Esophagus muscularis mucosa (tissue), 4 donors: ENCODE measurements at regions not wholly inside any gene's neighbourhood (a gene's known extent, or its start where the extent isn't known, plus 50 kb on each side); places are given as distances from the start of the nearest gene placed in this dataset.
A peak's percentile ranks its signal among the peaks of the same experiment; 100 is the strongest.
"Not testable (repeated sequence)": the region's sequence is repeated elsewhere in the genome, so short reads cannot be mapped to it uniquely, and the experiment has no call there.

Experiments
- DNase-seq: peaks from one replicate; pipeline ENCODE4 v3.0.0-alpha.2; 2017; ENCODE audit errors: extremely low spot score
- H3K27ac ChIP-seq, 4 donors: fragments of 200-600 bp; sonication (generic); replicated peaks in 1 of 4; 1 replicate in 3 of 4; 2 replicates in 1 of 4; pipeline ENCODE4 v1.5.1; 2016 to 2019; ENCODE audit warnings: mild to moderate bottlenecking in 1 of 4
- H3K27me3 ChIP-seq, 4 donors: fragments of 200-600 bp; sonication (generic); one replicate each; pipeline versions ENCODE4 v1.5.1 to v1.6.0; 2016 to 2019
- H3K36me3 ChIP-seq, 4 donors: fragments of 200-600 bp; sonication (generic); one replicate each; pipeline ENCODE4 v1.5.1; 2016 to 2019
- H3K4me1 ChIP-seq, 4 donors: fragments of 200-600 bp; sonication (generic); one replicate each; pipeline ENCODE4 v1.5.1; 2016 to 2019
- H3K4me3 ChIP-seq, 4 donors: fragments of 200-600 bp; sonication (generic); 1 replicate in 2 of 4; 2 replicates in 2 of 4; pipeline ENCODE4 v1.5.1; 2016 to 2019; ENCODE audit warnings: mild to moderate bottlenecking in 4 of 4, moderate library complexity in 1 of 4
- H3K9me3 ChIP-seq, 4 donors: fragments of 200-600 bp; sonication (generic); 1 replicate in 3 of 4; 2 replicates in 1 of 4; pipeline ENCODE4 v1.5.1; 2016 to 2019
- EP300 ChIP-seq: sonication (generic); formaldehyde crosslinking; IDR thresholded peaks from one replicate; pipeline ENCODE4 v1.6.1; 2017; ENCODE audit warnings: antibody characterized with exemption
- POLR2A ChIP-seq: fragments of 450-650 bp; IDR thresholded peaks from one replicate; pipeline ENCODE4 v1.6.1; 2017; ENCODE audit warnings: antibody characterized with exemption, moderate library complexity, mild to moderate bottlenecking, low read depth
- POLR2AphosphoS5 ChIP-seq, 2 donors: sonication (generic); formaldehyde crosslinking; IDR thresholded peaks; one replicate each; pipeline ENCODE4 v1.6.1; 2017; ENCODE audit warnings: antibody characterized with exemption in 2 of 2
- WGBS: methylation state at CpG from one replicate; pipeline ENCODE4 v1.1.5; 2018; 5-methylcytosine and 5-hydroxymethylcytosine counted together
- intact Hi-C: fragments of 100-400 bp; cut with DNase I; formaldehyde crosslinking; loops from one replicate; pipeline ENCODE4 v1.15.1; 2023
- TF ChIP-seq, protein P1 (sequence below), 3 experiments: fragments of 200-600 bp in 2 of 3; fragments of 450-650 bp in 1 of 3; sonication (generic) in 2 of 3; IDR thresholded peaks; one replicate each; pipeline ENCODE4 v1.5.1; 2017 to 2019; ENCODE audit warnings: antibody characterized with exemption in 3 of 3, mild to moderate bottlenecking in 2 of 3, moderate library complexity in 1 of 3

DNA sequence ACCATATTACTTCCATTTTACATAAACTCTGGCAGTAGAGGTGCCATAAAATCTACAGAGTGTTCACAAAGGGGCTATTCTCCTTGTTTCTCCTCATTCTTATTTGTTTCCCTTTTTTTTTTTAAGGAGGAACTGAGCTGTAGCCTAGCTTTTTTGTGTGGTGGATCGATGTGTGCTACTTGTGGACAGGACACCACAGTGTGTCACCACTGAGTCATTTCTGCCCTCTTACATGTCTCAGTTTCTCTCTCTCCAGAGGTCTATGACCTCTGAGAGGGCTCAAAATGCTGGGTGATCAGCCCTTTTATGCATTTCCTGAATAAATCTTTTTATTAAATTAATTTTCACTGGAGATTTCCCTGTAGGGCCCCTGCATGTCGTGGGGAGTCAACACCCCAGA, 370.2 kb downstream of the ADGRD1 start:
- Histone ChIP-seq H3K4me3 (no peak overlapping the region), H3K27ac (no peak overlapping the region), H3K9me3 (no peaks in the 10 kb centered on the region), H3K27me3 (peaks cover 0 to 6% (median 0%) of the 10 kb centered on the region in 4 donors), H3K36me3 (no peaks in the 10 kb centered on the region), H3K4me1 (no peaks in the 10 kb centered on the region)
- WGBS: 57% methylated on average over 2 of the region's 2 CpGs
- intact Hi-C loops: no loop called here
- peak; percentile 14 for DNase-seq
- TF ChIP-seq POLR2A (no peak), EP300 (no peak), POLR2AphosphoS5 (IDR thresholded peaks at IDR 0.05) (no peak)
- TF ChIP-seq, protein P1, sequence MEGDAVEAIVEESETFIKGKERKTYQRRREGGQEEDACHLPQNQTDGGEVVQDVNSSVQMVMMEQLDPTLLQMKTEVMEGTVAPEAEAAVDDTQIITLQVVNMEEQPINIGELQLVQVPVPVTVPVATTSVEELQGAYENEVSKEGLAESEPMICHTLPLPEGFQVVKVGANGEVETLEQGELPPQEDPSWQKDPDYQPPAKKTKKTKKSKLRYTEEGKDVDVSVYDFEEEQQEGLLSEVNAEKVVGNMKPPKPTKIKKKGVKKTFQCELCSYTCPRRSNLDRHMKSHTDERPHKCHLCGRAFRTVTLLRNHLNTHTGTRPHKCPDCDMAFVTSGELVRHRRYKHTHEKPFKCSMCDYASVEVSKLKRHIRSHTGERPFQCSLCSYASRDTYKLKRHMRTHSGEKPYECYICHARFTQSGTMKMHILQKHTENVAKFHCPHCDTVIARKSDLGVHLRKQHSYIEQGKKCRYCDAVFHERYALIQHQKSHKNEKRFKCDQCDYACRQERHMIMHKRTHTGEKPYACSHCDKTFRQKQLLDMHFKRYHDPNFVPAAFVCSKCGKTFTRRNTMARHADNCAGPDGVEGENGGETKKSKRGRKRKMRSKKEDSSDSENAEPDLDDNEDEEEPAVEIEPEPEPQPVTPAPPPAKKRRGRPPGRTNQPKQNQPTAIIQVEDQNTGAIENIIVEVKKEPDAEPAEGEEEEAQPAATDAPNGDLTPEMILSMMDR (IDR thresholded peaks at IDR 0.05): no peak

DNA sequence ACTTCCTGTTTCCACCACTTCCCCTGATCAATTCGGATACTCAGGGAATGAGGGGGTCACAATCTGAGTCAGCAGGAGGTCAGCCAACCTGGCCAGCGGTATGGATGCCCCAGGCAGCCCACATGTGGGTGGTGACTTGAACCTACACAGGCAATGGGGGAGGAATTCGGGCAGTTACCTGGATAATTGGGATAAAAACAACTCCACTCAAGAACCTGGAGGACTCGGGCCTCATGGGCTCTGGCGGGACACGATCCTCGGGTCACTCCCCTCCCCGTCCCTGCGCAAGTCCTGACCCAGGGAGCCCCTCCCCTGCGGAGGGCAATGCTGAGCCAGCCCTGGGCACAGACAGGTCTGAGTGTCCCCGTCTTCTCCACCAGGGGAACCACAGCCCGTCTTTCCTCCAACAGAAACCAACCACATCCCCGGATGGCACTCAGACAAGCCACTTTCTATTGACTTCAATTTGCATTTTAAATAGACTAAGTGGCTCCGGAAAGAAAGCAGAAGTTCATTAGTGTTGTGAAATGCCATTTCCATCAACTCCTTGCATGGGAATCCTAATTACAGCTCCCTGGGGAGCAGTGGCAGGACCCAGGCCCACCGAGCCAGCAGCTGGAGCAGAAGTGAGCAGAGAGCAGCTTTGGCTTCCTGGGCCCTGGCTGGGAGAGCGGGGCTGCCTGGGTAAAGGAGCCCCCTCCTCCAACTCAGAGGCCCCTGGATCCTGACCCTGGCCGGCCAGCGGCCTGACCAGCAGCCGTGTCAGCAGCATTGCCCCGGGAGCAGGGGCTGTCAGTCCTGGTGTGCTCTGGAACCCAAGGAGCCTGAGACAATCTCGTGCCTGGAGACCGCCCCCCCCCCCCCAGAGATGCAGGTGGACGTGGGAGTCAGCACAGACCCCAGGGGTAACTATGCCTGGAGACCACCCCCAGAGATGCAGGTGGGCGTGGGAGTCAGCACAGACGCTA, 374.1 kb downstream of the ADGRD1 start:
- no peaks in the 10 kb centered on the region for H3K36me3 ChIP-seq
- 74% methylated on average over 22 of the region's 25 CpGs for WGBS
- H3K4me3 ChIP-seq: no peak overlapping the region
- peak; percentile 80 for DNase-seq
- H3K27ac ChIP-seq: no peak overlapping the region
- intact Hi-C loops: no loop called here
- no peaks in the 10 kb centered on the region for H3K4me1 ChIP-seq
- peaks cover 0 to 6% (median 0%) of the 10 kb centered on the region in 4 donors for H3K27me3 ChIP-seq
- TF ChIP-seq POLR2AphosphoS5 (IDR thresholded peaks at IDR 0.05) (no peak), POLR2A (no peak), EP300 (no peak)
- TF ChIP-seq, protein P1 (IDR thresholded peaks at IDR 0.05): no peak
- no peaks in the 10 kb centered on the region for H3K9me3 ChIP-seq

DNA sequence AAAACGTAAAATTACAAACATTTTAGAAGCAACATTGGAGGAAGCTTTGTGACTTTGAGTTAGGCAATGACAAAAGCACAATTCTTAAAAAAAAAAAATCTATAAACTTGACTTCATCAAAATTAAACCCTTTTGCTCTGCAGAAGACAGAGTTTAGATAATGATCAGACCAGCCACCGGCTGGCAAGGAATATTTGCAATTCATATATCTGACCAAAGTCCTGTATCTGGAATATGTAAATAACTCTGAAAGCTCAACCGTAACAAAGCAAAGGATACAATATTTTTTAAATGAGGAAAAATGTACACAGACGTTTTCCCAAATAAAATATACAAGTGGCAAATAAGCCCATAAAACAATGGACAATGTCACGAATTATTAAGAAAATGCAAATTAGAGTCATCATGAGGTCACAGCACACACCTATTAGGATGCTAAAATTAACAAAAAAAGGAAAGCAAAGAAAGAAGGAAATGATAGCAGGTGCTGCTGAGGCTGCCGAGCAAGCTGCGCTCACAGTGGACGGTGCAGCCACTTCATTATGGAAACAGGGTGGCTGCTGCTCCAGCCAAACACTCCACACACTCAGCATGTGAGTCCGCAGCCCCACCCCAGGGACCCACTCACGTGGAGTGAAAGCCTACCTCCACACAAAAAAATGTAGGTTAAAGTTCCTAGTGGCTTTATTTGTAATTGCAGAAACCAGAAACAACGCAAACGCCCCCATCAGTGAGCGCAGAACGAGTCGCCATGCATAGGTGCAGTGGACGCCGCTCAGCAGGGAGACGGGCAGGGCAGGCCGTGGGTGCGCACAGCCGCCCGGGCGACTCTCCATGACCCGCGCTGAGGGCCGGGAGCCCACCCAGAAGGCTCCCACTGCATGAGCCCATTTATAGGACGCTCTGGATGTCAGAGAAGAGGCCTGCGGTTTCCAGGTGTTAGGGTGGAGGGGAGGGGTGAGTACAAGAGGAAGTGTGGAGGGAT, 375.4 kb downstream of the ADGRD1 start:
- H3K27ac ChIP-seq, H3K9me3 ChIP-seq, H3K36me3 ChIP-seq, intact Hi-C loops, H3K4me1 ChIP-seq, H3K4me3 ChIP-seq: not testable (repeated sequence)
- 83% methylated on average over 25 of the region's 28 CpGs for WGBS
- peaks cover 0 to 13% (median 0%) of the 10 kb centered on the region in 4 donors for H3K27me3 ChIP-seq
- DNase-seq: peak; percentile 50

DNA sequence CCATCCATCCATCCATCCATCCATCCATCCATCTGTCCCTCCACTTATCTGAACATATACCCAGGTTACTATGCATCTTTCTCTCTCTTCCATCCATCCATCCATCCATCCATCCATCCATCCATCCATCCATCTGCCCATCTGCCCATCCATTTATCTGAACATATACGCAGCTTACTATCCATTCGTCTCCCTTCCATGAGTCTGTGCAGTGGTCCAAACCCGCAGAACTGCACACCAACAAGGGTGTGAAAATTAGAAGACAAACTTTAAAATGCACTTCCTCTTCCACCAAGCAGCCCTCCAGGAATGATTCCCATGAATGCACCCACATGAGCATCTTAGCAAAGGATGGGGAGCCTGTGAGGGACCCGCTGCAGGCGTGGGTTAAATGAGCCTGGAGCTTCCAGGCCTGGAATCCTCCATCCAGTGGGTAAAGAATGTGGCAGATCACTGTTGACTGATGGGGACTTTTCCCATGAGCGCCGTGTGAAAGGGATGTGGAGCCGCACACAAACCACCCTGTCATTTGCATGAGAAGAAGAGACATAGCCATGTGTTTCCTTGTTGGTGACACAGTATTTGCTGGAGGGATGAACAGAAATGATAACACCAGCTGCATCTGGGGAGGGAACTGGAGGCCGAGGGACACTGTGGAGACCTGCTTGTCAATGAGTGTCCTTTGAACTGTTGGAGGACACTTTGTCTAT, 376.6 kb downstream of the ADGRD1 start:
- Histone ChIP-seq H3K9me3 (no peaks in the 10 kb centered on the region), H3K27ac (no peak overlapping the region), H3K27me3 (peaks cover 0 to 13% (median 0%) of the 10 kb centered on the region in 4 donors), H3K36me3 (no peaks in the 10 kb centered on the region), H3K4me1 (no peaks in the 10 kb centered on the region), H3K4me3 (no peak overlapping the region)
- intact Hi-C loops: no loop called here
- TF ChIP-seq POLR2AphosphoS5 (IDR thresholded peaks at IDR 0.05): no peak
- peak; percentile 87 for DNase-seq
- 89% methylated on average over 8 of the region's 9 CpGs for WGBS

DNA sequence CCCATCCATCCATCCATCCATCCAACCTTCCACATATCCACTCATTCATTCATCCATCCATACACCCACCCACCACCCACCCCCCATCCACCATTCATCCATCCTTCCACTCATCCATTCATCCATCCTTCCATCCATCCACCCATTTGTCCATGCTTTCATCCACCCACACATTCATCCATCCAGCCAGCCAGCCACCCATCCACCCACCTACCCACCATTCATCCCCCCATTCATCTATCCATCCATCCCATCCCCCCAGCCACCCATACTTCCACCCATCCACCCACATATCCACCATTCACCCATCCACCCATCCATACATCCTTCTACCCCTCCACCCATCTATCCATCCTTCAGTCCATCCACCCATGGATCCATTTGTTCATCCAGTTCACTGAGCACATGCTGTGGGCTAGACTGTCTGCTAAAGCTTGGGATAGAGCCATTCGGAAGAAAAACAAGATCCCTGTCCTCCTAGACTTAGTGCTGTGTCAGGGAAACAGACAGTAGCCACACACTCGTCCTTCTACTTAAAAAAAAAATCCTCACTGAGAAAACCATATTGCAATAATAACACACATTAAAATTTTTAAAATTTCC, 377.5 kb downstream of the ADGRD1 start:
- Histone ChIP-seq H3K27me3 (peaks cover 0 to 13% (median 0%) of the 10 kb centered on the region in 4 donors), H3K4me1 (no peaks in the 10 kb centered on the region), H3K27ac (no peak overlapping the region), H3K4me3 (no peak overlapping the region), H3K36me3 (no peaks in the 10 kb centered on the region), H3K9me3 (no peaks in the 10 kb centered on the region)
- peak; percentile 62 for DNase-seq
- WGBS: 76% methylated on average over 2 of the region's 2 CpGs
- no peak for TF ChIP-seq EP300
- intact Hi-C loops: no loop called here
